ENCODE measurements at regions not wholly inside any gene's neighbourhood (a gene's known extent, or its start where the extent isn't known, plus 50 kb on each side); places are given as distances from the start of the nearest gene placed in this dataset.
"Not testable (repeated sequence)": the region's sequence is repeated elsewhere in the genome, so short reads cannot be mapped to it uniquely, and the experiment has no call there.

- DNase-seq: no peak
These were observed 285.7 kb upstream of the UBE2E3 start for GRCh38 chr2:180694445-180695421.

- no peak for DNase-seq
These were observed 288.1 kb upstream of the UBE2E3 start for GRCh38 chr2:180692322-180692721.

DNA sequence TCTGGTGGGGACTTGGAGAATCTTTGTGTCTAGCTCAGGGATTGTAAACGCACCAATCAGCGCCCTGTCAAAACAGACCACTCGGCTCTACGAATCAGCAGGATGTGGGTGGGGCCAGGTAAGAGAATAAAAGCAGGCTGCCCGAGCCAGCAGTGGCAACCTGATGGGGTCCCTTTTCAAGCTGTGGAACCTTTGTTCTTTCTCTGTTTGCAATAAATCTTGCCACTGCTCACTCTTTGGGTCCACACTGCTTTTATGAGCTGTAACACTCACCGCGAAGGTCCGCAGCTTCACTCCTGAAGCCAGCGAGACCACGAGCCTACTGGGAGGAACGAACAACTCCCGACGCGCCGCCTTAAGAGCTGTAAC, 288.6 kb upstream of the UBE2E3 start:
- DNase-seq: not testable (repeated sequence)

DNA sequence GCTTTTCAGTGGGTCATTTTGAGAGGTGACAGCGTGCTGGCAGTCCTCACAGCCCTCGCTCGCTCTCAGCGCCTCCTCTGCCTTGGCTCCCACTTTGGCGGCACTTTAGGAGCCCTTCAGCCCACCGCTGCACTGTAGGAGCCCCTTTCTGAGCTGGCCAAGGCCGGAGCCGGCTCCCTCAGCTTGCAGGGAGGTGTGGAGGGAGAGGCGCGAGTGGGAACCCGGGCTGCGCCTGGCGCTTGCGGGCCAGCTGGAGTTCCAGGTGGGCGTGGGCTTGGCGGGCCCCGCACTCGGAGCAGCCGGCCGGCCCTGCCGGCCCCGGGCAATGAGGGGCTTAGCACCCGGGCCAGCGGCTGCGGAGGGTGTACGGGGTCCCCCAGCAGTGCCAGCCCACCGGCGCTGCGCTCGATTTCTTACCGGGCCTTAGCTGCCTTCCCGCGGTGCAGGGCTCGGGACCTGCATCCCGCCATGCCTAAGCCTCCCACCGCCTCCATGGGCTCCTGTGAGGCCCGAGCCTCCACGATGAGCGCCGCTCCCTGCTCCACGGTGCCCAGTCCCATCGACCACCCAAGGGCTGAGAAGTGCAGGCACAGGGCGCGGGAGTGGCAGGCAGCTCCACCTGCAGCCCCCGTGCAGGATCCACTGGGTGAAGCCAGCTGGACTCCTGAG, 289.1 kb upstream of the UBE2E3 start:
- DNase-seq: not testable (repeated sequence)

- no peak for DNase-seq
These were observed 289.8 kb upstream of the UBE2E3 start for GRCh38 chr2:180690611-180691010.

DNA sequence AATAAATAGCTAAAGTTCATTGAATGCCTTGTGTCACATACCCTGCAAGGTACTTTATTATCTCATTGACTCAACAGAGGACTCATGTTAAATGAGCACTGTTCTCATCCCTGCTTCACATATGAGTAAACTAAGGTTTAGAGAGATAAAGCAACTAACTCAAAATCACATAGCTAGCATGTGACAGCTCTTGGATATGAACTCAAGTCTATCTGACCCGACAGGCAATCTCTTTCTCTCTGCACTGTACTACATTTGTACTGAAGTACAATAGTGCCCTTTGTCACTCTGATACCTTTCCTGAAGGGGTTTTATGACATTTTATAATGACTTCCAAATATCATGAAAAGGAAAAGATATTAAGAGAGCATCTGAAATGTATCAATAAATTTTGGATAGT, 297.5 kb upstream of the UBE2E3 start:
- no peak for DNase-seq

DNA sequence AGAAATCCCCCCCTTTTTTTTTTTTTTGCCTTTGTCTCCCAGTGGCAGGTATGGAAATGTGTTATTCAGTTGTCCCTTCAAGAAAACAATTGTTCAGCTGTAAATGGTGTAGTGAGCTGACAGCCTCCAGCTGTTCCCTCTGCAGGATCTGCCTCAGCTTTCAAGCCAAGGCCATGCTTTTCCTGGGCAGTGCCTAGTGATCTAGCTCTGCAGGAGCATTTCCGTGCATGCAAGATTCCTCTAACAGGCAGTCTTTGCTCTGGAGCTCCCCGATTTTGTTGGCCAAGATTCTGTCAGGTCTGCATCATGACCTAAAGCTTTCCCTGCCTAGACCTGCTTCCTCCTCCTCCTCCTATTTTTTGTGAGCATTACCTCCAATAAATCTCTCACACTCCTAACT, 300.7 kb upstream of the UBE2E3 start:
- no peak for DNase-seq

DNA sequence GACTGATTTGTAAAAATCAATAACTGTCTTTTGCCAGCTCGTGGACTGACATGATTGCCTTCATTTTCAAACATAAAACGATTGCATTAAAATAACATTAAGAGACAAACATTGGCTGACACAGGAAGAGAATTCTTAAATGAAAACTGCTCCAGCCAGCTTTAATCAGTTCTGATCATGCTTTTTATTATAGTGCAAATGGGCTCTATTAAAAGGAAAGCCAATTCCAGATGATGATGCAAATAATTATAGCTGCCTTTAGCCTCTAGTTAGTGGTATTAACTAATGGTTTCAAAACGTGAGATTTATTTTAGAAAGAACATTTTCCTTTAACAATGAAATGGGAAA, 301.8 kb upstream of the UBE2E3 start:
- DNase-seq: no peak

- DNase-seq: no peak
These were observed 302.3 kb upstream of the UBE2E3 start for GRCh38 chr2:180677930-180678624.

- DNase-seq: no peak
These were observed 303.2 kb upstream of the UBE2E3 start for GRCh38 chr2:180677200-180677599.

DNA sequence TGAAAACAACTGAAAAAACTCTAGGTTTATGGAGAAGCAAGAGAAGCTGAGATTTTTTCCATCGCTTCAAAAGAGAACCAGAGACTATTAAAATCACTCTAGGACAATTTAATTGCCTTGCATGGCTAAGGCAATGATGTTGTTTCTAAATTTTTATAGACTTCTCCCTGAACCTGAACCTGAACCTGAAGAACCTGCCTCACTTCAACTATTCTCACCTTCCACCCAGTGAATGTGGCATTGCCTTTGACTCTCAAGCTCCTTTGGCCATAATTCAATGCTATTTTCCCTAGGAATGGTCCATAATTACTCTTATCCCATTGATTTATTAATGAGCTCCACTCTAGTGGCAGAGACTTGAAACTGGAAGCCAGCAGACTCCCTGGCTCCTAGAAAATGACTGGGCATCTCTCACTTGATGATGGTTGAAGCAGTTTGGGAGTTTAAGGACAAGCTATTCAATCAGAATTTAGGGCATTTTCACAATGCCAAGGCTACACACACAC, 303.8 kb upstream of the UBE2E3 start:
- no peak for DNase-seq

DNA sequence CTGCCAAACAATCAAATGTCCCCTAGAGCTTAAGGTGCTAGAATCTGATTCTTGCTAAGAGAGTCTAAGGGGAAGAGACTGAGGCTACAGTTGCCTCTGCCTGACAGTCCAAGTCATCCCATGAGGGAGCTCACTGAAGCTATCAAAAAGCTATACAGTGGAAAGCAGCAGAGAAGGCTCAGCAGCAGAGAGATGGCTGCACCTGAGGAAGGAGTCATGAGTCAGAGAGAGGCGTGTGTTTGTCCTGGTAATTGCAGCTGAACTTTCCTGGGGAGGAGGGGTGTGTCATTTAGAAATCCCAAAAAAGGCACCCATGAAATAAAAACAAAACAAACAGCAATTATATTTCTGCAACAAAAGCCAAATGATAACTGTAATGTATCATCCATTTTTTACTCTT, 305.2 kb upstream of the UBE2E3 start:
- no peak for DNase-seq

GRCh38 chr2:180672377-180672776, 308.0 kb upstream of the UBE2E3 start:
- DNase-seq: no peak

DNA sequence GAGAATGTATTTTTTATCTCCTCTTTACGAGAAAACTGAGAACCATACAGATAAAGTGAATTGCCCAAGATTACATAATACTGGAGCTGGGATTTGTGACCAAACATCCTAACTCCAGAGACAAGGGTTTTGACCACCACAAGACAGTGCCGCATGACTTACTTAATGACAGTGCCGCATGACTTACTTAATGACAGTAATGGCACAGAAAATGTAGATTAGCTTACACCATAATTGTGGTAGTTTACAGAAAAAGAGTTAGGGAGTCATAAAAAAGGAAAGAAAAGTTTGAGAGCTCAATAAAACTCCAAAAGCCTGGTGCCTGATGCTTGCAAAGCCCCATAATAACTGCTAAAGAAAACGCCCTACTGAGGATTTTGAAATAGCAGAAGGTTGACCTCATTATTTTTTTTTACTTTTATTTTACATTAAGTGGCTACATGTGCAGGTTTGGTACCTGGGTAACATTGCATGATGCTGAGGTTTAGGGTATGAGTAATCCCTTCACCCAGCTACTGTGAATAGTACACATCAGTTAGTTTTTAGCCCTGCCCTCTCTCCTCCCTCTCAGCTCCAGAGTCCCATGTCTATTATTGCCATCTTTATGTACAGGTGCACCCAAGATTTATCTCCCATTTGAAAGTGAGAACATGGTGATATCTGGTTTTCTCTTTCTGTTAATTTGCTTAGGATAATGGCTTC, 310.0 kb upstream of the UBE2E3 start:
- DNase-seq: no peak

GRCh38 chr2:180669016-180669415, 311.4 kb upstream of the UBE2E3 start:
- DNase-seq: no peak

DNA sequence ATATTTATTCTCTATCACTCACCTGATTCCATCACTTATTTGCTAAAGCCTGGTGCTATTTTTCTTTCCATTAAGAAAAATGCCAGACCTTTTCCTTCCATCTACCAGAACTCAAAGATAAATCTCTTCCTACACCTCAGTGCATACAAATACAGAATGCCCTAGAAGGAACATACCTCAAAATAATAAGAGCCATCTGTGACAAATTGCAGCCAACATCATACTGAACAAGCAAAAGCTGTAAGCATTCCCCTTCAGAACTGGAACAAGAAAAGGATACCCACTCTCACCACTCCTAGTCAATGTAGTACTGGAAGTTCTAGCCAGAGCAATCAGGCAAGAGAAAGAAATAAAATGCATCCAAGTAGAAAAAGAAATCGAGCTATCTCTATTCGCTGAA, 315.9 kb upstream of the UBE2E3 start:
- DNase-seq: no peak

GRCh38 chr2:180662941-180663471, 317.4 kb upstream of the UBE2E3 start:
- DNase-seq: no peak

DNA sequence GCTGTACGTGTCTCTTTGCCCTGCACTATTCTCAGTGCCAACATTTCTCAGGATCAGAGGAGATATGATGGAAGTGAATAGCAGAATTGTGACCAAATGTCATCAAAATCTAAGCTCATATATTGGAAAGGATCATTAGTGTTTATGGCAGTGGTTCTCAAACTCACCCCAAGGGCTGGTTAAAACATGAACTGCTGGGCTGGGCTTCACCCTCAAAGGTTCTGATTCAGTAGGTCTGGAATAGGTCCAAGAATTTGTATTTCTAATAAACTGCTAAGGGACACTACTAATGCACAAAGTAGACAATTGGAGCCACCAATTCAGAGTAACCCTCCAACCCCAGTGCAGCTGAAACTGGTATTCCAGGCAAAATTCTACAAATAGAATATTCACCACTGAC, 317.9 kb upstream of the UBE2E3 start:
- DNase-seq: no peak

- DNase-seq: no peak
These were observed 318.7 kb upstream of the UBE2E3 start for GRCh38 chr2:180661686-180662030.

- DNase-seq: no peak
These were observed 319.3 kb upstream of the UBE2E3 start for GRCh38 chr2:180660881-180661685.

DNA sequence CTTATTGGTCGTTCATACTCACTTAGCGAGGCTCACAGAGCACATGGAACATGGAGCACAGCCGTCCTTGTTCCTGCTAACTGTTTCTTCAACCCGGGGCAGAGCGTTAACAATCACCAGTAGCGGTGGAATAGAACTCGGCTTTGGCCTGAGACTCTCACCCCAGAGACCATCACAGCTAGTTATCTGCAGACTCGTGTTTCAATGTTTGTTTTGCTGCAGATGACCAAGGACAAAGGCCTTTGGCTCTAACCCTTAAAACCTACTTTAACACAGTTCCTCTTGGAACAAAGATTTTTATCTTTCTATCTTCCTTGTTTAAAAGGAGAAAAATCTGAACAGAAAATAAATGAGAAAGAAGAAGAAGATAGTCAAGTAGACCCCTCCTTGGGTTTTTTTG, 320.2 kb upstream of the UBE2E3 start:
- DNase-seq: no peak

GRCh38 chr2:180657054-180657453, 323.4 kb upstream of the UBE2E3 start:
- no peak for DNase-seq

All from activated naive CD4-positive, alpha-beta T cell (primary cell).